H9 (cell line): ENCODE measurements at regions not wholly inside any gene's neighbourhood (a gene's known extent, or its start where the extent isn't known, plus 50 kb on each side); places are given as distances from the start of the nearest gene placed in this dataset.
A peak's percentile ranks its signal among the peaks of the same experiment; 100 is the strongest.

ENCODE experiments used
- DNase-seq: peaks from one replicate; pipeline ENCODE4 v3.0.0-alpha.2; 2017
- H2AFZ ChIP-seq: one replicate; pipeline ENCODE4 v1.6.1; 2013; ENCODE audit warnings: mild to moderate bottlenecking, low read length, control low read depth, moderate library complexity
- H2AK5ac ChIP-seq: 2 replicates; pipeline ENCODE4 v1.6.1; 2013; ENCODE audit warnings: low read length, control low read depth, mixed read lengths; ENCODE audit not compliant: insufficient read length
- H2BK120ac ChIP-seq: one replicate; pipeline ENCODE4 v1.6.1; 2013; ENCODE audit warnings: low read depth, mild to moderate bottlenecking, low read length, control low read depth, inconsistent platforms; ENCODE audit not compliant: poor library complexity, severe bottlenecking
- H2BK12ac ChIP-seq: 2 replicates; pipeline ENCODE4 v1.6.1; 2013; ENCODE audit warnings: low read length, control low read depth, mixed read lengths, low read depth; ENCODE audit not compliant: insufficient read length
- H2BK15ac ChIP-seq: 2 replicates; pipeline ENCODE4 v1.6.1; 2013; ENCODE audit warnings: low read depth, low read length, control low read depth
- H2BK20ac ChIP-seq: one replicate; pipeline ENCODE4 v1.6.1; 2013; ENCODE audit warnings: low read depth, mild to moderate bottlenecking, low read length, control low read depth, inconsistent platforms; ENCODE audit not compliant: poor library complexity, severe bottlenecking
- H2BK5ac ChIP-seq: 2 replicates; pipeline ENCODE4 v1.6.1; 2013; ENCODE audit warnings: low read length, control low read depth, mixed read lengths; ENCODE audit not compliant: insufficient read length
- H3K14ac ChIP-seq: 2 replicates; pipeline ENCODE4 v1.6.1; 2013; ENCODE audit warnings: low read length, control low read depth; ENCODE audit not compliant: insufficient read depth
- H3K18ac ChIP-seq: 2 replicates; pipeline ENCODE4 v1.6.1; 2013; ENCODE audit warnings: low read depth, mild to moderate bottlenecking, mixed read lengths, low read length, control low read depth; ENCODE audit not compliant: insufficient read length
- H3K23ac ChIP-seq: 2 replicates; pipeline ENCODE4 v1.6.1; 2013; ENCODE audit warnings: low read length, control low read depth, mixed read lengths, low read depth; ENCODE audit not compliant: insufficient read length
- H3K23me2 ChIP-seq: 2 replicates; pipeline ENCODE4 v1.6.1; 2013; ENCODE audit warnings: low read depth, mild to moderate bottlenecking, mixed read lengths, low read length, control low read depth; ENCODE audit not compliant: insufficient read length, poor library complexity, severe bottlenecking
- H3K27ac ChIP-seq: 2 replicates; pipeline ENCODE4 v1.5.1; 2013; ENCODE audit warnings: low read length, control low read depth, mixed read lengths, low read depth; ENCODE audit not compliant: insufficient read length
- H3K27me3 ChIP-seq: 2 replicates; pipeline ENCODE4 v1.6.1; 2013; ENCODE audit warnings: low read length, control low read depth, inconsistent platforms; ENCODE audit not compliant: insufficient read depth
- H3K4ac ChIP-seq: 2 replicates; pipeline ENCODE4 v1.6.1; 2013; ENCODE audit warnings: low read depth, mild to moderate bottlenecking, control low read depth, inconsistent platforms, low read length, moderate library complexity
- H3K4me1 ChIP-seq: 2 replicates; pipeline ENCODE4 v1.6.1; 2013; ENCODE audit warnings: low read length, control low read depth, inconsistent platforms; ENCODE audit not compliant: insufficient read depth
- H3K4me2 ChIP-seq: 2 replicates; pipeline ENCODE4 v1.6.1; 2013; ENCODE audit warnings: low read length, control low read depth, mixed read lengths; ENCODE audit not compliant: insufficient read length, insufficient read depth
- H3K56ac ChIP-seq: 2 replicates; pipeline ENCODE4 v1.6.1; 2013; ENCODE audit warnings: low read depth, mild to moderate bottlenecking, mixed read lengths, low read length, control low read depth; ENCODE audit not compliant: insufficient read length
- H3K79me1 ChIP-seq: 2 replicates; pipeline ENCODE4 v1.6.1; 2013; ENCODE audit warnings: low read depth, mild to moderate bottlenecking, moderate library complexity, low read length, control low read depth, inconsistent platforms; ENCODE audit not compliant: insufficient read depth, poor library complexity, severe bottlenecking
- H3K79me2 ChIP-seq: 2 replicates; pipeline ENCODE4 v1.6.1; 2013; ENCODE audit warnings: low read length, control low read depth, inconsistent platforms; ENCODE audit not compliant: insufficient read depth
- H3K9ac ChIP-seq: 2 replicates; pipeline ENCODE4 v1.6.1; 2013; ENCODE audit warnings: low read length, control low read depth, mixed read lengths; ENCODE audit not compliant: insufficient read length; ENCODE audit errors: extremely low read depth
- H3K9me3 ChIP-seq: one replicate; pipeline ENCODE4 v1.6.1; 2013; ENCODE audit warnings: low read depth, low read length, inconsistent platforms; ENCODE audit not compliant: control insufficient read depth
- H3T11ph ChIP-seq: one replicate; pipeline ENCODE4 v1.6.1; 2013; ENCODE audit warnings: mild to moderate bottlenecking, low read length, control low read depth, inconsistent platforms
- H4K20me1 ChIP-seq: one replicate; pipeline ENCODE4 v1.6.1; 2013; ENCODE audit not compliant: control insufficient read depth, insufficient read length, insufficient read depth
- H4K5ac ChIP-seq: 2 replicates; pipeline ENCODE4 v1.6.1; 2013; ENCODE audit warnings: low read depth, mild to moderate bottlenecking, mixed read lengths, low read length, control low read depth; ENCODE audit not compliant: insufficient read length
- H4K8ac ChIP-seq: replicated peaks from 2 replicates; pipeline ENCODE4 v1.6.1; 2013; ENCODE audit warnings: low read length, control low read depth, mixed read lengths, low read depth; ENCODE audit not compliant: insufficient read length
- H4K91ac ChIP-seq: 2 replicates; pipeline ENCODE4 v1.6.1; 2013; ENCODE audit warnings: low read depth, mild to moderate bottlenecking, moderate library complexity, mixed read lengths, low read length, control low read depth; ENCODE audit not compliant: insufficient read length
- H3K27ac Mint-ChIP-seq, 3 experiments: 2 replicates in 2 of 3; 3 replicates in 1 of 3; pipeline ENCODE4 v1.8.0; 2020 to 2021; ENCODE audit warnings: mixed read lengths in 3 of 3, mild to moderate bottlenecking in 1 of 3, moderate library complexity in 1 of 3
- H3K27me3 Mint-ChIP-seq: 2 replicates; pipeline ENCODE4 v1.8.0; 2021; ENCODE audit warnings: low read depth, mild to moderate bottlenecking, moderate library complexity, mixed read lengths
- H3K36me3 Mint-ChIP-seq, 3 experiments: 2 replicates in 2 of 3; 3 replicates in 1 of 3; pipeline ENCODE4 v1.8.0; 2020 to 2021; ENCODE audit warnings: low read depth in 3 of 3, mixed read lengths in 3 of 3; ENCODE audit not compliant: insufficient read depth in 1 of 3
- H3K4me1 Mint-ChIP-seq, 2 experiments: 2 replicates each; pipeline ENCODE4 v1.8.0; 2020; ENCODE audit warnings: mixed read lengths in 2 of 2
- H3K4me3 Mint-ChIP-seq, 2 experiments: 2 replicates in 1 of 2; 3 replicates in 1 of 2; pipeline ENCODE4 v1.8.0; 2020 to 2021; ENCODE audit warnings: mild to moderate bottlenecking in 2 of 2, mixed read lengths in 2 of 2, moderate library complexity in 1 of 2
- H3K9me3 Mint-ChIP-seq, 2 experiments: 2 replicates in 1 of 2; 3 replicates in 1 of 2; pipeline ENCODE4 v1.8.0; 2020; ENCODE audit warnings: mild to moderate bottlenecking in 2 of 2, mixed read lengths in 2 of 2, moderate library complexity in 1 of 2
- WGBS: extraction: QIAGEN DNeasy Blood & Tissue Kit; methylation state at CpG from one replicate; pipeline ENCODE4 v1.1.7; 2013; ENCODE audit warnings: missing lambda C conversion rate, low lambda C conversion rate, mixed read lengths; ENCODE audit not compliant: insufficient read length; ENCODE audit errors: extremely low coverage; 5-methylcytosine and 5-hydroxymethylcytosine counted together
- TF ChIP-seq, protein P1 (sequence below): fragments of 200-600 bp; sonication (generic); conservative IDR thresholded peaks from 3 replicates; pipeline ENCODE4 v1.8.0; 2021; ENCODE audit warnings: antibody characterized with exemption, mild to moderate bottlenecking

DNA sequence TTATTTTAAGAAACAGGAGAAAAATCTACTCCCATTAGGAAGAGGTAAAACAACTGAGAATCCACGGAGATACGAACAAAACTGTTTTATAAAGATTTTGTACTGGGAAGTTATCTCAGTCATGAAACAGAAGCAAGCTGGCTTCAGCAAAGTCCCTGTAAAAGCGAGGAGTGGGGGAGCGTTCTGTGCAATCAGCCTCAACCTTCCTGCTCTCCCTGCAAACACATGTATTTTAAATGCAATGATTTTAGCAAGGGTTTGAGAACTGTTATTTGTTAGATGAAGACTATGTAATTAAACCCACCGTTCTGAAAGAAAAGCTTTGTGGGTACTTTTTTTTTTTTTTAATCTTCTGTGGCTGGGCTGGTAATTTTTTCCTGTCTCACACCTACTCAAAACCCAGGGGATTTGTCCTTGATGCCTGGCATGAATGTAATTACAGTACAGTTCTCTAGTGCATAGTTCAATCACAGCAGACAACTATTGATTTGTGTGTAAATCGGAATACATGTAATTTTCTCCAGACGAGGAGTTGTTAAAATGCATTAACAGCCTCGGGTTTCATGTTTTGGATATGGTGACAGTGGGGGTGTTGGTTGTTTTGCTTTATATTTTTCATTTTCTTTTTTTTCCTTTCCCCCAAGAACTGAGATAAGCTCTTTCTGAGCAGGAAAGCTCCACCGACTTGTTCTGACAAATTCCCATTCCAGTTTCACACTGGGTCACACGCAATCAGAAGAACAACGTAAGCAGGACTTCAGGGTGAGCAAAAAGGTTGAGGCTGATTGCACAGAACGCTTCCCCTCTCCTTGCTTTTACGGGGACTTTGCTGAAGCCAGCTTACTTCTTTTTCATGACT lies 153.6 kb downstream of the PHLDA1 start:
- H3K27ac ChIP-seq, result no peak overlapping the region
- Mint-ChIP-seq H3K4me1 (peaks cover 34 to 46% of the 10 kb centered on the region in 2 experiments), H3K4me3 (no peak overlapping the region), H3K36me3 (peaks cover 0 to 10% (median 3%) of the 10 kb centered on the region in 3 experiments; a peak in 4 of 7 replicates), H3K9me3 (peaks cover 0 to 4% of the 10 kb centered on the region in 2 experiments; a peak in 2 of 5 replicates), H3K27ac (peak overlapping the region in 1 of 3 experiments; percentile 47; a peak in 2 of 7 replicates), H3K27me3 (no peaks in the 10 kb centered on the region; the same call in 1 of the 2 replicates)
- no peaks in the 10 kb centered on the region for H3K23me2 ChIP-seq
- H2BK120ac ChIP-seq, result no peak overlapping the region
- TF ChIP-seq, protein P1, sequence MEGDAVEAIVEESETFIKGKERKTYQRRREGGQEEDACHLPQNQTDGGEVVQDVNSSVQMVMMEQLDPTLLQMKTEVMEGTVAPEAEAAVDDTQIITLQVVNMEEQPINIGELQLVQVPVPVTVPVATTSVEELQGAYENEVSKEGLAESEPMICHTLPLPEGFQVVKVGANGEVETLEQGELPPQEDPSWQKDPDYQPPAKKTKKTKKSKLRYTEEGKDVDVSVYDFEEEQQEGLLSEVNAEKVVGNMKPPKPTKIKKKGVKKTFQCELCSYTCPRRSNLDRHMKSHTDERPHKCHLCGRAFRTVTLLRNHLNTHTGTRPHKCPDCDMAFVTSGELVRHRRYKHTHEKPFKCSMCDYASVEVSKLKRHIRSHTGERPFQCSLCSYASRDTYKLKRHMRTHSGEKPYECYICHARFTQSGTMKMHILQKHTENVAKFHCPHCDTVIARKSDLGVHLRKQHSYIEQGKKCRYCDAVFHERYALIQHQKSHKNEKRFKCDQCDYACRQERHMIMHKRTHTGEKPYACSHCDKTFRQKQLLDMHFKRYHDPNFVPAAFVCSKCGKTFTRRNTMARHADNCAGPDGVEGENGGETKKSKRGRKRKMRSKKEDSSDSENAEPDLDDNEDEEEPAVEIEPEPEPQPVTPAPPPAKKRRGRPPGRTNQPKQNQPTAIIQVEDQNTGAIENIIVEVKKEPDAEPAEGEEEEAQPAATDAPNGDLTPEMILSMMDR, result no peak
- H4K91ac ChIP-seq, result no peak overlapping the region
- H2BK15ac ChIP-seq, result no peak overlapping the region
- H2BK12ac ChIP-seq, result no peak overlapping the region
- H4K5ac ChIP-seq, result no peak overlapping the region
- H3K4ac ChIP-seq, result no peak overlapping the region
- no peaks in the 10 kb centered on the region for H3K27me3 ChIP-seq
- no peak overlapping the region for H3K56ac ChIP-seq
- no peak overlapping the region for H2AK5ac ChIP-seq
- no peaks in the 10 kb centered on the region; the same call in none of the 2 replicates for H3K4me1 ChIP-seq
- H3K79me1 ChIP-seq, result no peaks in the 10 kb centered on the region
- H3K18ac ChIP-seq, result no peak overlapping the region
- no peaks in the 10 kb centered on the region for H4K20me1 ChIP-seq
- H4K8ac ChIP-seq, result no peak overlapping the region
- H2BK5ac ChIP-seq, result no peak overlapping the region
- no peaks in the 10 kb centered on the region for H3K9me3 ChIP-seq
- H3K9ac ChIP-seq, result no peak overlapping the region
- no CpG with 5 or more reads among the region's 13 CpGs for WGBS
- no peak overlapping the region for H2BK20ac ChIP-seq
- H2AFZ ChIP-seq, result no peak overlapping the region
- no peak overlapping the region for H3T11ph ChIP-seq
- DNase-seq, result no peak
- H3K4me2 ChIP-seq, result no peak overlapping the region
- H3K14ac ChIP-seq, result no peak overlapping the region
- H3K23ac ChIP-seq, result no peak overlapping the region
- H3K79me2 ChIP-seq, result no peaks in the 10 kb centered on the region
